K562 (cell line): ENCODE measurements at regions not wholly inside any gene's neighbourhood (a gene's known extent, or its start where the extent isn't known, plus 50 kb on each side); places are given as distances from the start of the nearest gene placed in this dataset.
A peak's percentile ranks its signal among the peaks of the same experiment; 100 is the strongest.

Experiments used
- ATAC-seq: fragments of 200-7000 bp; cut with Tn5 transposase; 3 replicates; pipeline ENCODE4 v1.9.1; 2020; ENCODE audit warnings: moderate library complexity
- BruUV-seq: library from RNA; stranded (reverse); fragments of 400-500 nt; replicated peaks from 2 replicates; lab custom pipeline; 2021; lab: Mats Ljungman, UMichigan
- CTCF ChIA-PET: fragments of 300-600 bp; formaldehyde crosslinking; extraction: SDS; loops from one replicate; lab custom pipeline; 2021; ENCODE audit warnings: low intra/inter-chr PET ratio; lab: Yijun Ruan, JAX
- POLR2A ChIA-PET: fragments of 300-600, 350-650 bp; sonication (Branson Sonifier 250); formaldehyde crosslinking; extraction: SDS; loops from one replicate; lab custom pipeline; 2021; ENCODE audit warnings: antibody characterized with exemption, inconsistent platforms; lab: Yijun Ruan, JAX
- DNase-seq, 4 experiments: peaks; one replicate each; pipeline versions ENCODE4 v3.0.0 to v3.0.0-alpha.2; 2011 to 2018; ENCODE audit warnings: low spot score in 3 of 4, mixed read lengths in 3 of 4; ENCODE audit errors: extremely low read depth in 1 of 4
- FAIRE-seq: peaks from 2 replicates; lab custom pipeline; 2011; peaks lifted over from hg19 to GRCh38; lab: Jason Lieb, UNC
- H2AFZ ChIP-seq: 2 replicates; pipeline ENCODE4 v1.6.0; 2011; ENCODE audit warnings: low read depth, low read length, control low read depth, inconsistent platforms
- H3K27ac ChIP-seq: fragments of 200-600 bp; 3 replicates; pipeline ENCODE4 v1.8.0; 2011; ENCODE audit warnings: low read depth, mild to moderate bottlenecking, control low read depth, inconsistent platforms, low read length, moderate library complexity, mixed read lengths; ENCODE audit errors: extremely low read depth
- H3K27me3 ChIP-seq, 2 experiments: fragments of 300-600 bp in 1 of 2; 2 replicates in 1 of 2; 3 replicates in 1 of 2; pipeline versions ENCODE4 v1.6.0 to v1.8.0; 2011; ENCODE audit warnings: inconsistent platforms in 2 of 2, low read length in 2 of 2, mild to moderate bottlenecking in 1 of 2, mixed read lengths in 1 of 2, moderate library complexity in 1 of 2; ENCODE audit not compliant: control insufficient read depth in 2 of 2, insufficient read depth in 2 of 2
- H3K36me3 ChIP-seq: fragments of 300-600 bp; 3 replicates; pipeline ENCODE4 v1.8.0; 2011; ENCODE audit warnings: mild to moderate bottlenecking, low read length, inconsistent platforms; ENCODE audit not compliant: control insufficient read depth, insufficient read depth
- H3K4me1 ChIP-seq, 2 experiments: fragments of 200-600 bp in 1 of 2; replicated peaks in 1 of 2; 2 replicates in 1 of 2; 3 replicates in 1 of 2; pipeline versions ENCODE4 v1.5.1 to v1.8.0; 2011; ENCODE audit warnings: inconsistent platforms in 2 of 2, low read length in 2 of 2, mild to moderate bottlenecking in 1 of 2, mixed read lengths in 1 of 2, moderate library complexity in 1 of 2; ENCODE audit not compliant: control insufficient read depth in 2 of 2, insufficient read depth in 2 of 2
- H3K4me2 ChIP-seq: 2 replicates; pipeline ENCODE4 v1.6.1; 2011; ENCODE audit warnings: low read length, control low read depth, inconsistent platforms, mixed read lengths; ENCODE audit not compliant: insufficient read depth
- H3K4me3 ChIP-seq: fragments of 200-600 bp; sonication (generic), shearing (Covaris generic); 2 replicates; pipeline ENCODE4 v1.5.1; 2016; ENCODE audit warnings: control low read depth, inconsistent platforms
- H3K79me2 ChIP-seq: fragments of 200-600 bp; 3 replicates; pipeline ENCODE4 v1.8.0; 2011; ENCODE audit warnings: low read length, inconsistent platforms; ENCODE audit not compliant: control insufficient read depth, insufficient read depth
- H3K9ac ChIP-seq, 2 experiments: 2 replicates each; pipeline versions ENCODE4 v1.6.0 to v1.6.1; 2011; ENCODE audit warnings: low read depth in 2 of 2, low read length in 2 of 2, control low read depth in 1 of 2, inconsistent platforms in 1 of 2, mild to moderate bottlenecking in 1 of 2, mixed read lengths in 1 of 2; ENCODE audit not compliant: insufficient read depth in 1 of 2
- H3K9me1 ChIP-seq: one replicate; pipeline ENCODE4 v1.6.0; 2011; ENCODE audit warnings: inconsistent platforms, mild to moderate bottlenecking, low read length, moderate library complexity; ENCODE audit not compliant: control insufficient read depth, insufficient read depth
- H3K9me3 ChIP-seq: replicated peaks from 2 replicates; pipeline ENCODE4 v1.5.1; 2011; ENCODE audit warnings: low read depth, low read length, inconsistent platforms; ENCODE audit not compliant: control insufficient read depth, insufficient read depth
- H4K20me1 ChIP-seq: replicated peaks from 2 replicates; pipeline ENCODE4 v1.6.1; 2011; ENCODE audit warnings: low read length, inconsistent platforms, mixed read lengths; ENCODE audit not compliant: control insufficient read depth, insufficient read depth
- C11orf30 ChIP-seq: fragments of 450-650 bp; IDR thresholded peaks from 2 replicates; pipeline ENCODE4 v1.6.1; 2016; ENCODE audit warnings: low read depth, mild to moderate bottlenecking
- CEBPB ChIP-seq: fragments of 450-650 bp; IDR thresholded peaks from 2 replicates; pipeline ENCODE4 v1.6.1; 2016; ENCODE audit warnings: missing genetic modification characterization, missing compliant biosample characterization
- KAT2B ChIP-seq: IDR thresholded peaks from one replicate; pipeline ENCODE4 v1.6.1; 2012; ENCODE audit warnings: low read depth, mild to moderate bottlenecking, control low read depth, inconsistent platforms, low read length, moderate library complexity
- NFATC3 ChIP-seq: fragments of 450-650 bp; IDR thresholded peaks from 2 replicates; pipeline ENCODE4 v1.6.1; 2017; ENCODE audit warnings: mild to moderate bottlenecking
- STAT5A ChIP-seq: IDR thresholded peaks from 2 replicates; pipeline ENCODE4 v1.6.1; 2012; ENCODE audit warnings: low read length, inconsistent platforms, borderline replicate concordance
- ZBTB17 ChIP-seq: fragments of 450-650 bp; formaldehyde crosslinking; IDR thresholded peaks from 2 replicates; pipeline ENCODE4 v1.4.0; 2020; ENCODE audit warnings: mild to moderate bottlenecking
- ZNF316 ChIP-seq: fragments of 450-650 bp; IDR thresholded peaks from 2 replicates; pipeline ENCODE4 v1.6.1; 2016
- WGBS: fragments of 100-300 bp; shearing (Covaris generic); methylation state at CpG from one replicate; pipeline ENCODE4 v1.1.6; 2016; ENCODE audit warnings: low coverage, mixed read lengths; ENCODE audit not compliant: insufficient coverage; ENCODE audit errors: missing lambda C conversion rate; 5-methylcytosine and 5-hydroxymethylcytosine counted together
- in situ Hi-C: fragments of 300-500 bp; cut with MboI; formaldehyde crosslinking; loops from 4 replicates; pipeline ENCODE4 v1.15.0; 2018; ENCODE audit warnings: inconsistent platforms, mixed read lengths
- intact Hi-C: fragments of 100-400 bp; cut with micrococcal nuclease; formaldehyde crosslinking; loops from 2 replicates; pipeline ENCODE4 v1.14.2; 2022
- TF ChIP-seq, protein P1 (sequence below): sonication (generic); formaldehyde crosslinking; IDR thresholded peaks from 2 replicates; pipeline ENCODE4 v1.8.0; 2023; ENCODE audit warnings: mild to moderate bottlenecking, missing genetic modification reagents

DNA sequence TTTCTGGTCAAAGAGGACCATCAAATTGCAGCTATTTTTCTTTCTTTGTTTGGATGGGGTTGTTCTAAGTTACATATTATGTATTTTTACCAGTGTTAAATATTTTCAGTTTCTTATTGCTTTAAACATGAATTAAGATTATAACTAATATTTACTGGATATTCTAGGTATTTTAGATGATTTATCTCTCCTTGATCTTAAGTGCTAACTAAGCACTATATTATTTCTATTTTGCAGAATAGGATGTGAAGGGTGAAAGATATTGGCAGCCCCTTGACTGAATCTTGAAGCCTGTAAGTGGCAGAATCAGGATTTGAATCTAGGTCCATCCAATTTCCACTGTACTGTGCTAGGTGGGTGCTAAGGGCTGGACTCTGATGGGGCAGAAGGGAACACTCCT lies 307.3 kb upstream of the CCL2 start:
- H2AFZ ChIP-seq: no peak overlapping the region
- CTCF ChIA-PET: interaction anchor here (2.0 kb wide), 1 partner anchor 169 kb away, joined by 18 read pairs; no protein-coding TSS in a partner anchor
- no peak overlapping the region for H3K4me3 ChIP-seq
- ATAC-seq (no peak), DNase-seq (no peak), FAIRE-seq (no peak)
- H3K79me2 ChIP-seq: no peaks in the 10 kb centered on the region
- H3K9me3 ChIP-seq: no peaks in the 10 kb centered on the region
- no peaks in the 10 kb centered on the region for H4K20me1 ChIP-seq
- no peak overlapping the region for H3K27ac ChIP-seq
- in situ Hi-C loops: loop anchor here (5.0 kb wide), 1 partner anchor 165 kb away; no protein-coding TSS in a partner anchor
- intact Hi-C loops: no loop called here
- H3K27me3 ChIP-seq: no peaks in the 10 kb centered on the region
- no peaks in the 10 kb centered on the region for H3K9me1 ChIP-seq
- H3K9ac ChIP-seq: no peak overlapping the region; a peak in 1 of 4 replicates
- TF ChIP-seq ZNF316: peak; percentile 68
- peak; percentile 57 for TF ChIP-seq C11orf30
- no peak for TF ChIP-seq ZBTB17 (CRISPR knock-in tag)
- no peak for TF ChIP-seq STAT5A
- no peak for TF ChIP-seq NFATC3
- no peak for TF ChIP-seq KAT2B
- no peaks in the 10 kb centered on the region for H3K36me3 ChIP-seq
- POLR2A ChIA-PET: interaction anchor here (1.0 to 1.5 kb wide), 2 partner anchors 8 to 193 kb away, joined by 4 to 7 read pairs; no protein-coding TSS in a partner anchor
- BruUV-seq: no TSS peak
- H3K4me2 ChIP-seq: no peak overlapping the region
- peaks cover 11 to 35% of the 10 kb centered on the region in 2 experiments; a peak in 4 of 5 replicates for H3K4me1 ChIP-seq

DNA sequence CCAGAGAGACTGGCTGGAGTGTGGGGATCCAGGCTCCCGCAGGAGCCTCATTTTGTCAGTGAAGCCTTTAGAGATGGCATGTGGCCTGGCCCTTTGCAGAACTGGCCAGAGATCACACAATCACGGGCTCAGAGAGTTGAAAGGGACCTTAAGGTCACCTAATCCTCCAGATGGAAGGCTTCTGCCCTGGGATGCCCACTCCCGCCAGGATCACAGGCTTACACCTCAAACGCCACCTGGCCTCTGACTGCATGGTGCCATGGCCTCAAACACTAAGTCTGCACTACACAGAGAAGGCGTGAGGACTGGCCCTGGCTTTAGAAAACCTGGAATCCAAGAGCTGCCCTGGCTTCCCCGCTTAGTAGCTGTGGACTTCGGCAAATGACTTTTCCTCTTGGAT lies 306.8 kb upstream of the CCL2 start:
- H3K4me1 ChIP-seq: peaks cover 11 to 32% of the 10 kb centered on the region in 2 experiments; a peak in 4 of 5 replicates
- H3K36me3 ChIP-seq: no peaks in the 10 kb centered on the region
- 48% methylated on average over 7 of the region's 7 CpGs for WGBS
- ChIA-PET CTCF (interaction anchor here (0.7 to 2.0 kb wide), 3 partner anchors 48 to 169 kb away, joined by 3 to 18 read pairs (median 3); no protein-coding TSS in a partner anchor), POLR2A (interaction anchor here (0.6 to 1.5 kb wide), 3 partner anchors 9 to 193 kb away, joined by 3 to 7 read pairs (median 4); no protein-coding TSS in a partner anchor)
- H2AFZ ChIP-seq: no peak overlapping the region
- no peak for DNase-seq
- H3K9me3 ChIP-seq: no peaks in the 10 kb centered on the region
- peak overlapping the region in 1 of 2 experiments; percentile 32; a peak in 1 of 4 replicates for H3K9ac ChIP-seq
- no peak overlapping the region for H3K4me3 ChIP-seq
- in situ Hi-C loops (loop anchor here (5.0 kb wide), 1 partner anchor 166 kb away; no protein-coding TSS in a partner anchor), intact Hi-C loops (no loop called here)
- H3K27ac ChIP-seq: no peak overlapping the region
- H3K79me2 ChIP-seq: no peaks in the 10 kb centered on the region
- H4K20me1 ChIP-seq: no peaks in the 10 kb centered on the region
- FAIRE-seq: no peak
- no TSS peak for BruUV-seq
- no peaks in the 10 kb centered on the region for H3K9me1 ChIP-seq
- no peak overlapping the region for H3K4me2 ChIP-seq
- no peak for ATAC-seq
- H3K27me3 ChIP-seq: no peaks in the 10 kb centered on the region
- TF ChIP-seq CEBPB (tag): no peak
- TF ChIP-seq, protein P1, sequence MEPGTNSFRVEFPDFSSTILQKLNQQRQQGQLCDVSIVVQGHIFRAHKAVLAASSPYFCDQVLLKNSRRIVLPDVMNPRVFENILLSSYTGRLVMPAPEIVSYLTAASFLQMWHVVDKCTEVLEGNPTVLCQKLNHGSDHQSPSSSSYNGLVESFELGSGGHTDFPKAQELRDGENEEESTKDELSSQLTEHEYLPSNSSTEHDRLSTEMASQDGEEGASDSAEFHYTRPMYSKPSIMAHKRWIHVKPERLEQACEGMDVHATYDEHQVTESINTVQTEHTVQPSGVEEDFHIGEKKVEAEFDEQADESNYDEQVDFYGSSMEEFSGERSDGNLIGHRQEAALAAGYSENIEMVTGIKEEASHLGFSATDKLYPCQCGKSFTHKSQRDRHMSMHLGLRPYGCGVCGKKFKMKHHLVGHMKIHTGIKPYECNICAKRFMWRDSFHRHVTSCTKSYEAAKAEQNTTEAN (CRISPR knock-in tag): no peak
